Activated CD4-positive, alpha-beta memory T cell treated with anti-CD3 and anti-CD28 coated beads for 36 hours (primary cell): ENCODE measurements at regions not wholly inside any gene's neighbourhood (a gene's known extent, or its start where the extent isn't known, plus 50 kb on each side); places are given as distances from the start of the nearest gene placed in this dataset.
"Not testable (repeated sequence)": the region's sequence is repeated elsewhere in the genome, so short reads cannot be mapped to it uniquely, and the experiment has no call there.

ENCODE experiments used
- CTCF ChIA-PET: fragments of 350-600 bp; sonication (Branson Sonifier 250); formaldehyde crosslinking; loops from one replicate; lab custom pipeline; 2021; ENCODE audit warnings: antibody characterized with exemption, inconsistent platforms; lab: Charles Lee
- POLR2A ChIA-PET: fragments of 350-600 bp; sonication (Branson Sonifier 250); formaldehyde crosslinking; loops from one replicate; lab custom pipeline; 2021; ENCODE audit warnings: antibody characterized with exemption; lab: Charles Lee
- DNase-seq: peaks from one replicate; pipeline ENCODE4 v3.0.0-alpha.2; 2020
- H3K27ac Mint-ChIP-seq: one replicate; pipeline ENCODE4 v1.8.0; 2021; ENCODE audit warnings: mixed read lengths
- H3K27me3 Mint-ChIP-seq: one replicate; pipeline ENCODE4 v1.8.0; 2021; ENCODE audit warnings: mixed read lengths
- H3K36me3 Mint-ChIP-seq: one replicate; pipeline ENCODE4 v1.8.0; 2021; ENCODE audit warnings: mixed read lengths
- H3K4me1 Mint-ChIP-seq: one replicate; pipeline ENCODE4 v1.8.0; 2021; ENCODE audit warnings: low read depth, mixed read lengths
- H3K4me3 Mint-ChIP-seq: one replicate; pipeline ENCODE4 v1.8.0; 2021; ENCODE audit warnings: mild to moderate bottlenecking, mixed read lengths
- H3K9me3 Mint-ChIP-seq: one replicate; pipeline ENCODE4 v1.8.0; 2021; ENCODE audit warnings: mixed read lengths
- intact Hi-C: fragments of 100-400 bp; cut with micrococcal nuclease; formaldehyde crosslinking; loops from one replicate; pipeline ENCODE4 v1.15.1; 2023

DNA sequence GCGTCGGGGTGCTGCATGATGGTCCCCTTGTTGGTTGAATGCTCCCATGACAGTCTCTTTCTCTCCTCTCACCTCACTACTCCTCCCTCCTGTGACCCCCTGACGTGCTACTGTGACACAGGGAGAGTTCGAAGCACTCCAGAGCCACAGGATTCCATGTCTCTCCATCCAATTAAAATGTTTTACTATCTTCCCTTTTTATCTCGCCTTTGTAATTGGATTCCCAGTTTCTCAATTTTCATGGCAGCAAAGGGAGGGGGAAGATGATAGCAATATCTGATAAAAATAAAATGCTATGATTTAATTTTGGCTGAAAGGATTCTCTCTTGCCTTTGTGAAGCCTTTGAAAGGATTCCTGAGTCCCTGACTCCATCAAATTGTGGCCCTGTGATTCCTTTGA lies 271.9 kb upstream of the SLC14A2 start:
- Mint-ChIP-seq H3K4me1 (no peaks in the 10 kb centered on the region), H3K36me3 (no peaks in the 10 kb centered on the region), H3K27ac (no peak overlapping the region), H3K9me3 (no peaks in the 10 kb centered on the region), H3K4me3 (no peak overlapping the region), H3K27me3 (peaks cover 3% of the 10 kb centered on the region)
- ChIA-PET POLR2A (no interaction called here), CTCF (no interaction called here)
- intact Hi-C loops: no loop called here
- DNase-seq: no peak

DNA sequence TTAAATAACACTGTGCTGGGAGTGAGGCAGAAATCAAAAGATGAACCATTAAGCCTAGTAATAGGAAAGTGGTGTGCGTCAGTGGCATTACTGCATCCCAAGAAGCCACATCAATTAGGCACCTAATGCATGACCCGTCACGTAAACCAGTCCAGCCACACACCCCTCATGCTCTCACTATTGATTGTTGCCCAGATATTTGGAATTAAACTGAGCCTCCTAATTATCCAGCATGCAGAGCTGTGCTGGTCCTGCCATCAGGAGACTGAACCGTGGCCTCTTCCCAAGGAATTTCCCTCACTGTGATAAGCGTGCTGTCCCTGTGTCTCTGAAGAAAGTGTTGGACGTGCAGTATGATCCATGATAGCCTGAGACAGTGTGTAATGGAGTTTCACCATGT lies 270.6 kb upstream of the SLC14A2 start:
- not testable (repeated sequence) for H3K27me3 Mint-ChIP-seq

DNA sequence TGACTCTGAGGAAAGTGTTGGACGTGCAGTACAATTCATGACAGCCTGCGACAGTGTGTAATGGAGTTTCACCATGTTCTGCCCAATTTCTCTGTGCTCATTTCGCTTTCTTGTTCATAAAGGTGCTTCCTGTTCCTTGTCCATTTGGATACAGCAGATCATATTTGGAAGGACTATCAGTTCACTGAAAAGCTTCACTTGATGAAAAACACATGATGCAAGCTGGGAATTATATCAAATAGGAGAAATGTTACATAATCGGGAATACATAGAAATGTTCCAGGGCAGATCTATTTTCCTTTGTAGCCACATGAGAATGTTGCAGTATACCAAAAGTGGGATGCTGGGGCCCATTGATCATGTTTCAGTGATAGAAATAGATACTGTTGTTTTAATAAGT lies 266.3 kb upstream of the SLC14A2 start:
- ChIA-PET POLR2A (no interaction called here), CTCF (no interaction called here)
- DNase-seq: no peak
- H3K36me3 Mint-ChIP-seq: no peaks in the 10 kb centered on the region
- intact Hi-C loops: no loop called here
- no peak overlapping the region for H3K27ac Mint-ChIP-seq
- no peaks in the 10 kb centered on the region for H3K4me1 Mint-ChIP-seq
- H3K4me3 Mint-ChIP-seq: no peak overlapping the region
- no peaks in the 10 kb centered on the region for H3K9me3 Mint-ChIP-seq
- peaks cover 2% of the 10 kb centered on the region for H3K27me3 Mint-ChIP-seq

More for the DNA sequence above, 270.6 kb upstream of the SLC14A2 start:
- H3K4me3 Mint-ChIP-seq, H3K36me3 Mint-ChIP-seq, POLR2A ChIA-PET, intact Hi-C loops, CTCF ChIA-PET, H3K9me3 Mint-ChIP-seq, H3K4me1 Mint-ChIP-seq, DNase-seq, H3K27ac Mint-ChIP-seq: not testable (repeated sequence)

DNA sequence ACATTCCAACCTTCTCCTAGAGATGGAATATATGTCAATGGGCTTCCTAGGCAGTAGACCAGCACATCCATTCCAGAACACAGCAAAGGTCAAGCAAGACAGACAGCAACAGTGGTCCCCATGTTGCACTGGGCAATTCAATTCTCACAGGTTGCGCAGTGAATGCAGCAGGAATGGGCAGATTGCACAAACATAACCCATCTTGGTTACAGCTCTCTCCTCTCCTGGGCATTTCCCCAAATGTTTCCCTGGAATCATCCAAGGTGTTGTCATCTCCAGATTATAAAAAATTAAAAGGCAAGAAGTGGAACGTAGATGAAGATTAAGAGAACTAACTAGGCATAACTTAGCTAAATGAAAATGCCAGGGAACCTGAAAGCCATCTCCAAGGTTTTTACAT lies 265.8 kb upstream of the SLC14A2 start:
- ChIA-PET POLR2A (no interaction called here), CTCF (no interaction called here)
- Mint-ChIP-seq H3K4me3 (no peak overlapping the region), H3K27me3 (peaks cover 2% of the 10 kb centered on the region), H3K36me3 (no peaks in the 10 kb centered on the region), H3K4me1 (no peaks in the 10 kb centered on the region), H3K27ac (no peak overlapping the region), H3K9me3 (no peaks in the 10 kb centered on the region)
- no peak for DNase-seq
- intact Hi-C loops: no loop called here

DNA sequence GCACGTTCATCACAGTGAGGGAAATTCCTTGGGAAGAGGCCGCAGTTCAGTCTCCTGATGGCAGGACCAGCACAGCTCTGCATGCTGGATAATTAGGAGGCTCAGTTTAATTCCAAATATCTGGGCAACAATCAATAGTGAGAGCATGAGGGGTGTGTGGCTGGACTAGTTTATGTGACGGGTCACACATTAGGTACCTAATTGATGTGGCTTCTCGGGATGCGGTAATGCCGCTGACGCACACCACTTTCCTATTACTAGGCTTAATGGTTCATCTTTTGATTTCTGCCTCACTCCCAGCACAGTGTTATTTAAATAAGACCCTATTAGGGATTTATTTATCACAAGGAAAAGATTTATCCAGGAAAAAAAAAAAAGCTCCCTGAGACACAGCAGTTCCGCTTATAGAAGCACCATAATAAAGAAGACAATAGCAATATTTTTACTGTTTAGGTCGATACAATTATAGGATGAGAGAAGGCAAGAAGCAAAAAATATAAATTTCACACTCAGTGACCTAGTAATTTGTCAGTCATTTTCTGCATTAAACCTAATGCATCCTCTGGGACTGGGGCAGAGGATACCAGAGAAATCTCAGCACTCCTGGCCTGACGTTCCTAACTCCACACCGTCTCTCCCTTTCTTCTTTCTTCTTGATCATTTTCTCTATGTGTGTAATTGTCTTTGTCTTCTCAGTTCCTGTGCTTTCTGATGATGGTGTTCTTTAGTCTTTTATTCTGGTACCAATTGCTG lies 264.7 kb upstream of the SLC14A2 start:
- H3K27me3 Mint-ChIP-seq: peaks cover 2% of the 10 kb centered on the region
- DNase-seq: no peak
- no peaks in the 10 kb centered on the region for H3K4me1 Mint-ChIP-seq
- H3K27ac Mint-ChIP-seq: no peak overlapping the region
- POLR2A ChIA-PET: no interaction called here
- no peaks in the 10 kb centered on the region for H3K9me3 Mint-ChIP-seq
- intact Hi-C loops: no loop called here
- no peak overlapping the region for H3K4me3 Mint-ChIP-seq
- CTCF ChIA-PET: no interaction called here
- no peaks in the 10 kb centered on the region for H3K36me3 Mint-ChIP-seq

DNA sequence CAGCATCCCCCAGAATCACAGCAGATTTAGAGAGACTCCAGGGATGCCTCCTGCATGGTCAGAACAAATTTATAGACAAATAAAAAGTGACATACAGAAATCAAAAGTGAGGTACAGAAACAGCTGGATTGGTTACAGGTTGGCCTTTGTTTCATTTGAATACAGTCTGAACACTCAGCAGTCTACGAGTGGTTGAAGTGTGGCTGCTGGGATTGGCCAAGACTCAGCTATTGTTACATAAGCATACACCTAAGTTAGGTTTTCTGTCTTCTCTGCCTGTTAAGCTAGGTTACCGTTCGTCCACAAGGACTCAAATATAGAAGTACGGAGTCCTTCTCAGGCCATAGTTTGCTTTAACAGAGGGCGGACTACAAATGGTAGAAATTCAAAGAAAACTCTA lies 262.4 kb upstream of the SLC14A2 start:
- ChIA-PET POLR2A (no interaction called here), CTCF (no interaction called here)
- intact Hi-C loops: no loop called here
- no peak for DNase-seq
- no peak overlapping the region for H3K27ac Mint-ChIP-seq
- no peaks in the 10 kb centered on the region for H3K9me3 Mint-ChIP-seq
- H3K27me3 Mint-ChIP-seq: peaks cover 2% of the 10 kb centered on the region
- H3K4me3 Mint-ChIP-seq: no peak overlapping the region
- H3K36me3 Mint-ChIP-seq: no peaks in the 10 kb centered on the region
- no peaks in the 10 kb centered on the region for H3K4me1 Mint-ChIP-seq

DNA sequence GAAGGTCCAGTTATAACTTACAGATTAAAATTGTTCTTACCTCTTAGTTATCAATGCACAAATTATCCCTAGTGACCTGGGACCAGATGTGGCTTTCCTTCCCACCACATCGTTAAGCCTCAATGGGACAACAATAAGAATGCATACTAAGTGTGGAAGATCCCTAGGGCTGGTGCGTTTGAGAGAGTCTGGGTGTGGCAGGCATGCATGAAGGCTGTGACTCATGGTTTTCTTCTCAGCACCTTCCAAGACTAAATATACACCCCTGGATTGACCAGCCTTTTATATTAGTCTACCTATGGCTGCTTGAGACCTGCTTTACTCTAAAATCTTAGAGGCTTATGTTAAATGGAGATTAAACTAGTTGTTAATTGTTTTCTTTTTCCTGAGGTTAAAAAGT lies 261.7 kb upstream of the SLC14A2 start:
- intact Hi-C loops: no loop called here
- Mint-ChIP-seq H3K4me3 (no peak overlapping the region), H3K27ac (no peak overlapping the region), H3K9me3 (no peaks in the 10 kb centered on the region), H3K27me3 (peaks cover 2% of the 10 kb centered on the region), H3K4me1 (no peaks in the 10 kb centered on the region), H3K36me3 (no peaks in the 10 kb centered on the region)
- DNase-seq: no peak
- CTCF ChIA-PET: no interaction called here
- POLR2A ChIA-PET: no interaction called here

DNA sequence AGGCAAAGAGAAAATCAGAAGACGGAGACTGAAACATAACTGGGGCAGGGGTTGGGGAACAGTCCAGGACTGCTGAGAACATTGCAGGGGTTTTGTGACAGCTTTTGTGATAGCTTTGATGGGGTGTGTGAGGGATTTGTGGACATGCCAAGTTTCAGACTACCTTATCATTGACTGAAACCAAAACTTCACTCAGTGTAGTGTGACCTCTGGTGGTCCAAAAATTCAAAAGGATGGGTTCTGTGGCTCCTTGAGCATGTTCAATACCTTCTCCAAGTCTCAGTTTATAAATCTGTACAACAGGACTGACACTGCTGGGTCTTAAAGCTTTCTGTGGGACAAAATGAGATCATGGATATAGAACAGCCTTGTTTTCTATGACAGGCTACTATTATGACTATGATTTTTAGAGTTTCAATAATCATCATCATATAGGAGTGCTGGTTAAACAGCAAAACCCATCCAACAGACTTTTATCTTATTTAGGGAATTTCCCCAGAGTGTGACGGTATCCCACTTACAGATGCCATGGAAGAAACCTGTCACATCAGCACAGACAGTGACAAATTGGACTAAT lies 259.2 kb upstream of the SLC14A2 start:
- no peak overlapping the region for H3K4me3 Mint-ChIP-seq
- intact Hi-C loops: no loop called here
- peaks cover 4% of the 10 kb centered on the region for H3K27me3 Mint-ChIP-seq
- no peak overlapping the region for H3K27ac Mint-ChIP-seq
- H3K9me3 Mint-ChIP-seq: no peaks in the 10 kb centered on the region
- no peaks in the 10 kb centered on the region for H3K36me3 Mint-ChIP-seq
- ChIA-PET CTCF (no interaction called here), POLR2A (no interaction called here)
- DNase-seq: no peak
- H3K4me1 Mint-ChIP-seq: no peaks in the 10 kb centered on the region

DNA sequence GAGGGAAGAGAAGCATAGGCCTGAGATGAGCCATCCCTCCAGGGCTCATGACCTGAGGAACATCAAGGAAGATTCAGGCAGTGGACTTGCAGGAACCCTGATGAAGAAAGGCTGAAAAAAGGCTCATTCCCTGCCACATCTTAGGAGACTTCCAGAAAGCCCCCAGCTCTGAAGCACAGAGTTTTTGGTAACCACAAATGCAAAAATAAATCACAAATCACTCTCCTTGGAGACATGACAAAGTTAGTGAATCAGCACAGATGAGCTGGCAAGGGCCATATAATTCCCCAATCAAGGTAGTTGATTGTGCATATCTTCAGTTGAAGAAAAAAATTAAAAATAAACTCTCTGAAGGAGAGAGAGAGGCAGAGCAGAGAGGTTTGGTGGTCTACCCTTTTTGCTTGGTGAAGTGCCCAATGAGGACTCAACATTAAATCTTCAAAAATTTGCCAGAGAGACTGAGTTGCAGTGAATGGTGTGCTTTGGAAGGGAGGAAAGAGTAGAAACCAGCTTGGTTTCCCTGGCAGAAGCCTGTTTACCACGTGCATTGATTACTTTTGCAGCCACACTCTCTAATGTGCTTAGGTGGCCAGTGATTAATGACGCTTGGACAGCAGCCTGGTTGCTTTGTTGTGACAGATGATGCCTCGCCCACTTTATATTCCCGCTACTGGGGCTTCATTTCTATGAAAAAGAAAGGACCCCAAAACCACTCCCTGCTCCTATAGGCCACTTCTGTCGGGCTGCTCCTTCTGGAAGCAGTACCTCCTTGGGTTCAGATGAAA lies 257.4 kb upstream of the SLC14A2 start:
- Mint-ChIP-seq H3K9me3 (no peaks in the 10 kb centered on the region), H3K36me3 (no peaks in the 10 kb centered on the region), H3K4me1 (no peaks in the 10 kb centered on the region), H3K4me3 (no peak overlapping the region), H3K27ac (no peak overlapping the region), H3K27me3 (peaks cover 4% of the 10 kb centered on the region)
- ChIA-PET CTCF (no interaction called here), POLR2A (no interaction called here)
- intact Hi-C loops: no loop called here
- no peak for DNase-seq

DNA sequence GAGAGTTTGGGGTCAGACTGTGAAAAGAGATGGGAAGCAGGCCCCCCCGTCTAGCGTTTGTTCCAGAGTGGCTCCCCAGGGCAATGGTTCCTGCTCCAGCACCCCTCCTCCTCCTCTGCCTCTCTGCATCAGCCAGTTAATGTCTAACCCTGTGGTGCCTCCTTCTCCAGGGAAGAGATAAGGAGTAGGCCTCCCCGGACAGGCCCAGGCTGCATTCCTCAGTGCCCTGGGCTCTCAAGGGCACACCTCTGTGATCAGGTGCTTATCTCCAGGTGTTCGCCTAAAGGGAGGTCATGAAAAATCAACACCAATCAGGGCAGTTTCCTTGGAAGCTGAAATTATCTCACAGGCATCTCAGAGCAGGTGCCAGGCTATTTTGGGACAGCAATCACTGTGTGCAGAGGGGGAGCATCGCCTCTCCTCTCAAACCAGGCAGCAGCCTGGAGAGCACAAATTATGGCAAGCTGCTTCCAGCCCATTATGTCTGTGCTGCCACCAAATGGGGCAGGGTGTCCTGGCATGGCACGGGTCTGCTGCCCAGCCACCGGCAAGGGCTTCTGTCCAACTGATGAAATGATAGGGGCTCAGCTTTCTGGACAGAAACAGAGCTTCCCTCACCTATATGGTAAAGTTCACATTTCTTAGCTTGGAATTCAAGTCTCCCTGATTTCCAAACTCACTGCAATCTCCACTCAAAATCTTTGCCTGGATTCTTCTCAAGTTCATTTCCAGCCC lies 255.8 kb upstream of the SLC14A2 start:
- H3K4me1 Mint-ChIP-seq: no peaks in the 10 kb centered on the region
- no peak overlapping the region for H3K4me3 Mint-ChIP-seq
- CTCF ChIA-PET: no interaction called here
- POLR2A ChIA-PET: no interaction called here
- H3K9me3 Mint-ChIP-seq: no peaks in the 10 kb centered on the region
- DNase-seq: no peak
- H3K27ac Mint-ChIP-seq: no peak overlapping the region
- intact Hi-C loops: no loop called here
- H3K27me3 Mint-ChIP-seq: peaks cover 7% of the 10 kb centered on the region
- H3K36me3 Mint-ChIP-seq: no peaks in the 10 kb centered on the region

DNA sequence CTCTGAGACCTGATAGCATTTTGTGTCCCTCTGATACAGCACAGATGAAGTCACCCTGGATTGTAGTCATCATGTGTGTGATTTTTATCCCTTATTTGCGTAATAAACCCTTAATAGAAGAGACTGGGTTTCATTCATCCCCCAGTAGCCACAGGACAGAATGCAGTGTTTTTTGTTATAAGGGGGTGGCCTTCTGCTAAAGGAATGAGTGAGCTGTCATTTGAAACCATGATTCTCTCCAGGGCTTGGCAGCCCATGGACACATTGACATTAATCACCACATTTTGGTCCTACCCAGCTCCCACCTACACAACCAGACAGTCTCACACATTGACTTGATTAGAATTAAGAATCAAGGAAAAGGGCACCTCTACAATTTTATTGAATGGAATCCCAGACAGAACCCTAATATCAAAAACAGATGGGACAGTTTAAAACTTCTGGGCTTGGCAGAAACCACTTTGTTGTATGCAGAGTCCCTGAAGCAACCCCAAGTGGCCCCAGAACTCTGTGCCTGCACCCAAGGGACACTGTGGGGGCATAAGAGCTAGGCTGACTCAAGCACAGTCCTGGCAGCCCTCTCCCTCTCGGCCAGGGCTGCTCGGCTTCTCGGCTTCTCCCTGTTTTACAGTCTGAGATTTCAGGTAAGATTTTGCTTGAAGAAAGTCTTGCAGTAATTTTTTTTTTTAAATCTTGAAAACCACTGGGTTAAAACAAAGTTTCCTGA lies 254.0 kb upstream of the SLC14A2 start:
- H3K4me3 Mint-ChIP-seq: no peak overlapping the region
- no peaks in the 10 kb centered on the region for H3K4me1 Mint-ChIP-seq
- no peak overlapping the region for H3K27ac Mint-ChIP-seq
- intact Hi-C loops: no loop called here
- DNase-seq: no peak
- CTCF ChIA-PET: no interaction called here
- H3K36me3 Mint-ChIP-seq: no peaks in the 10 kb centered on the region
- H3K9me3 Mint-ChIP-seq: no peaks in the 10 kb centered on the region
- H3K27me3 Mint-ChIP-seq: peaks cover 7% of the 10 kb centered on the region
- POLR2A ChIA-PET: no interaction called here

DNA sequence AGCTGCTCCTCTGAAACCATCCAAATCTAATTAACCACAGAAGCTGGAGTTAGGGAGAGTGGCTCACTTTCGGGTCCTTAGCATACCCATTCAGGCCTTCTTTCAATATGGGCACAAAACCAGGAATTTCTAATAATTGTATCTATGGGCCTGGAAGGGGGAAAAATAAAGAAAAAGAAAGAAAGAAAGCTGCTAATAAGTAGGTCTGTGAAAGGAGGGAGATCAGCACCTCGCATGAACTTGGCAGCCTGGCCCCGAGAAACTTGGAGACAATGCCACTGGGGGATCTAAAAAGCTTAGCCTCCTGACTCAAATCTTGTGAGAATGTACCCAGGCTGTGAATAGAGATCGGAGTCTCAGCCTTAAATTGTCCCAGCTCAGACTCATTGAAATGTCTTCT lies 252.1 kb upstream of the SLC14A2 start:
- no peak overlapping the region for H3K27ac Mint-ChIP-seq
- DNase-seq: no peak
- H3K9me3 Mint-ChIP-seq: no peaks in the 10 kb centered on the region
- no peaks in the 10 kb centered on the region for H3K4me1 Mint-ChIP-seq
- CTCF ChIA-PET: interaction anchor here (1.6 kb wide), 1 partner anchor 21 kb away, joined by 5 read pairs; no protein-coding TSS in a partner anchor
- POLR2A ChIA-PET: no interaction called here
- H3K4me3 Mint-ChIP-seq: no peak overlapping the region
- no peaks in the 10 kb centered on the region for H3K36me3 Mint-ChIP-seq
- intact Hi-C loops: no loop called here
- H3K27me3 Mint-ChIP-seq: peaks cover 7% of the 10 kb centered on the region
